Left lung (tissue), 4 donors: ENCODE measurements at regions not wholly inside any gene's neighbourhood (a gene's known extent, or its start where the extent isn't known, plus 50 kb on each side); places are given as distances from the start of the nearest gene placed in this dataset.

Experiments used
- ATAC-seq: fragments of 200-7000 bp; cut with Tn5 transposase; one replicate; pipeline ENCODE4 v1.9.1; 2020; ENCODE audit warnings: moderate library complexity
- DNase-seq, 4 donors: peaks; one replicate each; pipeline ENCODE4 v3.0.0-alpha.2; 2013 to 2020
- H3K27ac ChIP-seq, 2 donors: fragments of 200-600 bp; sonication (generic) in 1 of 2; one replicate each; pipeline versions ENCODE4 v1.5.0 to v1.8.0; 2020 to 2021
- H3K27me3 ChIP-seq, 2 donors: fragments of 200-600 bp; sonication (generic) in 1 of 2; one replicate each; pipeline versions ENCODE4 v1.5.0 to v1.8.0; 2020 to 2021
- H3K36me3 ChIP-seq, 2 donors: fragments of 200-600 bp; sonication (generic) in 1 of 2; one replicate each; pipeline versions ENCODE4 v1.5.0 to v1.8.0; 2020 to 2021
- H3K4me1 ChIP-seq, 2 donors: fragments of 200-600 bp; one replicate each; pipeline ENCODE4 v1.8.0; 2021
- H3K4me3 ChIP-seq, 2 donors: fragments of 200-600 bp; sonication (generic) in 1 of 2; one replicate each; pipeline versions ENCODE4 v1.5.0 to v1.8.0; 2020 to 2021; ENCODE audit warnings: mild to moderate bottlenecking in 1 of 2
- H3K9me3 ChIP-seq, 2 donors: fragments of 200-600 bp; sonication (generic) in 1 of 2; one replicate each; pipeline versions ENCODE4 v1.5.0 to v1.8.0; 2020 to 2021
- CTCF ChIP-seq, 2 donors: fragments of 200-600 bp; sonication (generic) in 1 of 2; IDR thresholded peaks; one replicate each; pipeline versions ENCODE4 v1.5.0 to v1.8.0; 2021; ENCODE audit warnings: antibody characterized with exemption in 2 of 2
- intact Hi-C, 2 donors: fragments of 100-400 bp; cut with DNase I; formaldehyde crosslinking; loops; one replicate each; pipeline versions ENCODE4 v1.11.2 to v1.14.2; 2022
- donor health status: DM: no; HTN: yes; CAD: no.
- donor health status: DM: no; HTN: no; CAD: no.

DNA sequence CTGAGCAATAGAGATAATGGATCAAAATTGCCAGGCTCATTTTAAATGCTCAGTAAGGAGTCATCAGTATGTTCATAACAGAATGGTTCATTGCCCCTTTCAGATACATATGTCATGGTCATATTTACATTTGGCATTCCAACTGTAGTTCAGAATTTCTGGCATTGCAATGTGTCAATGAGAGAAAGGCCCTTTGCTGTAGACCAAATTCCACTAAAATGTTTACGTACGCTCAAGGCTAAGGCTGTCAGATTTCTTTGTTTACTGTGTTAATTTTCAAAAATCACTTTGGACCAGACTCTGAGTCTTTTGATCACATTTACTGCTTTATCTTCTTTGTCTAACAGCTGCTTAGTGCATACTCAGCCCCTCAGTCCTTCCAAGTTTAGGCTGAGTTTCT, 213.5 kb downstream of the PIK3C3 start:
- Histone ChIP-seq H3K4me3 (no peak overlapping the region), H3K9me3 (no peaks in the 10 kb centered on the region), H3K36me3 (no peaks in the 10 kb centered on the region), H3K4me1 (no peaks in the 10 kb centered on the region), H3K27ac (no peak overlapping the region), H3K27me3 (no peaks in the 10 kb centered on the region)
- ATAC-seq (no peak), DNase-seq (peak in 1 of 4 donors; percentile 0)
- no peak for TF ChIP-seq CTCF (IDR thresholded peaks at IDR 0.05)
- intact Hi-C loops: no loop called here

DNA sequence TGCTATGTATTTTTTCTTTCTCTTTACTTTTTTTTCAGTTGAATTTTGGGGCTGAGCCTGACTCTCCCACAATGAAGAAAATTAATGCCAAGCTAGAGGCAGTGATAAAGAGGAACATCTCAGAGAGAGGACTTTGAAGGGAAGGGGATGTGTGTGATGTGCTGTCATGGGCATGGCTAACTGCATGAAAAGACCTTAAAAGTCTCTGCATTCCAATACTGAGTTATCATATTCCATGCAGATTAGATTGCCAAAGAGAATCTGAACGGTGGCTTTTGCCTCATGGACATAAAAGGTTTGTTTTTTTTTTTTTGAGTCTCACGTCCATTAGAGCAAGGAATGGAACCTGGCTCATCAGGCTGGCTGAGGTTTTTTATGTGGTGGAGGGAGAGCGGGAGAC, 213.9 kb downstream of the PIK3C3 start:
- no peaks in the 10 kb centered on the region for H3K4me1 ChIP-seq
- H3K36me3 ChIP-seq: no peaks in the 10 kb centered on the region
- DNase-seq (no peak), ATAC-seq (no peak)
- intact Hi-C loops: no loop called here
- no peak overlapping the region for H3K27ac ChIP-seq
- H3K27me3 ChIP-seq: no peaks in the 10 kb centered on the region
- no peaks in the 10 kb centered on the region for H3K9me3 ChIP-seq
- no peak for TF ChIP-seq CTCF (IDR thresholded peaks at IDR 0.05)
- no peak overlapping the region for H3K4me3 ChIP-seq

DNA sequence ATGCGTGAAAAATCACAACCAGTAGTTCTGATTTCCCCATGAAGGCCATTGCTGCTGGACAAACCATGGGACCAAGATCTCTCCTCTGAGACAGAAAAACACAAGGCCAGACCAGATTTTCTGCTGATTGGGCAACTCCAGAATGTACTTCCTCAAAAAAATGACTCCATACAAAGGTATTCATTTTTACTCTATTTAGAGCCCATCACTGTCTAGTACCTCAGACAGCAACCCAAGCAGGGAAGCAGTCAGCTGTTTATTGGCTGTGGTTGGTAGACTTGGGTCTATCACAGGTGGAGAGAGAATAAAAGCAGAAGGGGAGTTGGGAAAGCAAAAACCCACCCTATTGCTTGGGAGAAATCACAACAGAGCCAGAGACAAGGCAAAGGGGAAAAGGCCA, 219.9 kb downstream of the PIK3C3 start:
- DNase-seq (peak in 1 of 4 donors; percentile 3), ATAC-seq (no peak)
- H3K9me3 ChIP-seq: no peaks in the 10 kb centered on the region
- no peaks in the 10 kb centered on the region for H3K27me3 ChIP-seq
- H3K27ac ChIP-seq: no peak overlapping the region
- no peaks in the 10 kb centered on the region for H3K4me1 ChIP-seq
- intact Hi-C loops: no loop called here
- H3K4me3 ChIP-seq: no peak overlapping the region
- TF ChIP-seq CTCF (IDR thresholded peaks at IDR 0.05): no peak
- no peaks in the 10 kb centered on the region for H3K36me3 ChIP-seq

DNA sequence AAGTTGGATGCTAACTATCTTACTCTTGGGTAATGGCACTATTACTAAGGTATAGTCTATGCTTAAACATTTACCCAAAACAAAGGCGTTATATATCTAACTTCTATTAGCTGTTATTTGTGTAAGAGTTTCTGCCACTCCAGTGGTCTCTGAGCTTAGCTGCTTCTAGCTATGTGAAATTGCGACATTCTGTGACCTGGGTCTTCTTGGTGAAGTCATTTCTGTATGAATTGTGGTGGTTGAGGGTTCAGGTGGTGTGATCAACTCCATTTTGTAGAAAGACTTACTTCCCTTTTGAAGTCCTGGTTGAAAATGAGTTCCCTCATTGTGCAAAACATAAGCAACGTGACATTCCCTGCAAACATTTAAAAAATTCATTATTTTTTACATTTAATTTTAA, 221.6 kb downstream of the PIK3C3 start:
- intact Hi-C loops: no loop called here
- no peak overlapping the region for H3K4me3 ChIP-seq
- ATAC-seq (no peak), DNase-seq (no peak)
- no peak overlapping the region for H3K27ac ChIP-seq
- no peaks in the 10 kb centered on the region for H3K36me3 ChIP-seq
- H3K4me1 ChIP-seq: no peaks in the 10 kb centered on the region
- H3K9me3 ChIP-seq: no peaks in the 10 kb centered on the region
- no peaks in the 10 kb centered on the region for H3K27me3 ChIP-seq
- no peak for TF ChIP-seq CTCF (IDR thresholded peaks at IDR 0.05)

DNA sequence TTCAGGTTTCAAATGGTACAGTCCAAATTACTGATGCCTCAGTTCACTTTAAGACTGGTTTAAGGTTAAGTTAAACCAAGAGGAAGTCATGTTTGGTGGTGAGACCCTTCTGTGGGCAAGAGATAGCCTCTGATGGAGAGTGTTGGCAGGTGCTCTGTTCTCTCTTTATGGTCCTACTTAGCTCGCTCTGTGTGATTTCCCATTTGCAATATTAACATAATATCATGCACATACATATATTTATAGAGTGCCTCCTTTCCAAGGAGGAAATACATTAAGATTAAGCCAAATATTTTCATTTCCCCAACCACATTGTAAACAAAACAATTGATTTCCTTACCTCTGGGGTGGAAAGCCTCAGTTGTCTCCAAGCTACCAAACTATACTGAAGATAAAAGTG, 222.4 kb downstream of the PIK3C3 start:
- Histone ChIP-seq H3K9me3 (no peaks in the 10 kb centered on the region), H3K4me3 (no peak overlapping the region), H3K4me1 (no peaks in the 10 kb centered on the region), H3K36me3 (no peaks in the 10 kb centered on the region), H3K27me3 (no peaks in the 10 kb centered on the region), H3K27ac (no peak overlapping the region)
- no peak for ATAC-seq
- TF ChIP-seq CTCF (IDR thresholded peaks at IDR 0.05): no peak
- intact Hi-C loops: no loop called here
- DNase-seq: no peak
